Neural progenitor cell (in vitro differentiated cells): ENCODE measurements at regions not wholly inside any gene's neighbourhood (a gene's known extent, or its start where the extent isn't known, plus 50 kb on each side); places are given as distances from the start of the nearest gene placed in this dataset.

ENCODE experiments used
- DNase-seq: peaks from one replicate; pipeline ENCODE4 v3.0.0-alpha.2; 2016; ENCODE audit warnings: low spot score
- H2AFZ ChIP-seq: fragments of 200-600 bp; sonication (generic); replicated peaks from 2 replicates; pipeline ENCODE4 v1.6.1; 2016; ENCODE audit warnings: antibody characterized with exemption
- H3F3A ChIP-seq: fragments of 200-600 bp; sonication (generic); 2 replicates; pipeline ENCODE4 v1.6.1; 2016; ENCODE audit warnings: antibody characterized with exemption, low read depth
- H3K27ac ChIP-seq: fragments of 200-600 bp; sonication (generic); 2 replicates; pipeline ENCODE4 v1.5.1; 2016; ENCODE audit warnings: mild to moderate bottlenecking
- H3K27me3 ChIP-seq: fragments of 200-600 bp; sonication (generic); 2 replicates; pipeline ENCODE4 v1.6.1; 2016; ENCODE audit warnings: mild to moderate bottlenecking, moderate library complexity
- H3K36me3 ChIP-seq: fragments of 200-600 bp; sonication (generic); 2 replicates; pipeline ENCODE4 v1.5.1; 2016
- H3K4me1 ChIP-seq: fragments of 200-600 bp; sonication (generic); 2 replicates; pipeline ENCODE4 v1.6.1; 2016; ENCODE audit warnings: mixed run types
- H3K4me2 ChIP-seq: fragments of 200-600 bp; sonication (generic); 2 replicates; pipeline ENCODE4 v1.6.1; 2016
- H3K4me3 ChIP-seq: fragments of 200-600 bp; sonication (generic); 2 replicates; pipeline ENCODE4 v1.5.1; 2016
- H3K79me2 ChIP-seq: fragments of 200-600 bp; sonication (generic); 2 replicates; pipeline ENCODE4 v1.6.1; 2016; ENCODE audit warnings: low read depth
- H3K9ac ChIP-seq: fragments of 200-600 bp; sonication (generic); 2 replicates; pipeline ENCODE4 v1.6.1; 2016
- H3K9me3 ChIP-seq: fragments of 200-600 bp; sonication (generic); 2 replicates; pipeline ENCODE4 v1.5.1; 2016; ENCODE audit warnings: low read depth
- H4K20me1 ChIP-seq: fragments of 200-600 bp; sonication (generic); 2 replicates; pipeline ENCODE4 v1.6.1; 2016; ENCODE audit warnings: low read depth
- H3K27ac Mint-ChIP-seq: 3 replicates; pipeline ENCODE4 v1.8.0; 2021; ENCODE audit warnings: mixed read lengths
- H3K27me3 Mint-ChIP-seq: 2 replicates; pipeline ENCODE4 v1.8.0; 2022; ENCODE audit warnings: low read depth, mild to moderate bottlenecking, inconsistent platforms, moderate library complexity, mixed read lengths; ENCODE audit not compliant: insufficient read depth
- H3K36me3 Mint-ChIP-seq: 3 replicates; pipeline ENCODE4 v1.8.0; 2021; ENCODE audit warnings: mixed read lengths
- H3K4me1 Mint-ChIP-seq: 3 replicates; pipeline ENCODE4 v1.8.0; 2021; ENCODE audit warnings: mixed read lengths
- H3K4me3 Mint-ChIP-seq: 3 replicates; pipeline ENCODE4 v1.8.0; 2021; ENCODE audit warnings: mild to moderate bottlenecking, moderate library complexity, mixed read lengths
- H3K9me3 Mint-ChIP-seq: 3 replicates; pipeline ENCODE4 v1.8.0; 2020; ENCODE audit warnings: mixed read lengths
- CTCF ChIP-seq: fragments of 200-600 bp; sonication (generic); IDR thresholded peaks from 2 replicates; pipeline ENCODE4 v1.5.1; 2017; ENCODE audit warnings: antibody characterized with exemption, mild to moderate bottlenecking
- EZH2 ChIP-seq: fragments of 200-600 bp; sonication (generic); IDR thresholded peaks from 2 replicates; pipeline ENCODE4 v1.6.1; 2017; ENCODE audit warnings: antibody characterized with exemption, mild to moderate bottlenecking, moderate library complexity
- EZH2phosphoT487 ChIP-seq: fragments of 200-600 bp; sonication (generic); IDR thresholded peaks from 2 replicates; pipeline ENCODE4 v1.6.1; 2017; ENCODE audit warnings: antibody characterized with exemption

GRCh38 chr3:150074277-150074676 lies 103.6 kb upstream of the PFN2 start:
- peaks cover 8% of the 10 kb centered on the region for H3K4me1 ChIP-seq
- H3K4me3 ChIP-seq: no peak overlapping the region
- peak overlapping the region; percentile 47 for H3K27ac Mint-ChIP-seq
- peaks cover 13% of the 10 kb centered on the region for H3K9me3 Mint-ChIP-seq
- no peaks in the 10 kb centered on the region for H3F3A ChIP-seq
- no peak overlapping the region for H3K4me2 ChIP-seq
- no peaks in the 10 kb centered on the region for H3K27me3 ChIP-seq
- H3K36me3 ChIP-seq: no peaks in the 10 kb centered on the region
- H3K4me1 Mint-ChIP-seq: peaks cover 63% of the 10 kb centered on the region
- no peaks in the 10 kb centered on the region for H3K9me3 ChIP-seq
- H3K27me3 Mint-ChIP-seq: peaks cover 16% of the 10 kb centered on the region
- DNase-seq: no peak
- H3K9ac ChIP-seq: no peak overlapping the region
- H2AFZ ChIP-seq: no peak overlapping the region
- H3K4me3 Mint-ChIP-seq: no peak overlapping the region
- H3K36me3 Mint-ChIP-seq: no peaks in the 10 kb centered on the region
- H3K27ac ChIP-seq: no peak overlapping the region
- TF ChIP-seq EZH2: no peak
- TF ChIP-seq EZH2phosphoT487: no peak
- no peak for TF ChIP-seq CTCF
- H3K79me2 ChIP-seq: no peaks in the 10 kb centered on the region
- H4K20me1 ChIP-seq: no peaks in the 10 kb centered on the region

GRCh38 chr3:150073513-150073912 lies 102.8 kb upstream of the PFN2 start:
- Mint-ChIP-seq H3K9me3 (peaks cover 13% of the 10 kb centered on the region), H3K36me3 (no peaks in the 10 kb centered on the region), H3K27ac (no peak overlapping the region), H3K4me3 (no peak overlapping the region), H3K27me3 (peaks cover 17% of the 10 kb centered on the region), H3K4me1 (peaks cover 63% of the 10 kb centered on the region)
- TF ChIP-seq EZH2phosphoT487: no peak
- no peak for TF ChIP-seq CTCF
- no peak for TF ChIP-seq EZH2
- Histone ChIP-seq H2AFZ (no peak overlapping the region), H4K20me1 (no peaks in the 10 kb centered on the region), H3K27me3 (no peaks in the 10 kb centered on the region), H3K4me1 (peaks cover 8% of the 10 kb centered on the region), H3K9ac (no peak overlapping the region), H3K9me3 (no peaks in the 10 kb centered on the region), H3K27ac (no peak overlapping the region), H3K4me2 (no peak overlapping the region), H3F3A (no peaks in the 10 kb centered on the region), H3K36me3 (no peaks in the 10 kb centered on the region), H3K79me2 (no peaks in the 10 kb centered on the region), H3K4me3 (no peak overlapping the region)
- no peak for DNase-seq

- no peak for DNase-seq
- no peak overlapping the region for H3K4me3 Mint-ChIP-seq
- H3K9ac ChIP-seq: no peak overlapping the region
- H3K4me3 ChIP-seq: no peak overlapping the region
- no peaks in the 10 kb centered on the region for H3K9me3 ChIP-seq
- H2AFZ ChIP-seq: no peak overlapping the region
- TF ChIP-seq EZH2phosphoT487 (no peak), EZH2 (no peak), CTCF (no peak)
- H3K27me3 ChIP-seq: no peaks in the 10 kb centered on the region
- H3K27ac Mint-ChIP-seq: peak overlapping the region; percentile 48
- H4K20me1 ChIP-seq: no peaks in the 10 kb centered on the region
- H3K9me3 Mint-ChIP-seq: peaks cover 13% of the 10 kb centered on the region
- H3F3A ChIP-seq: no peaks in the 10 kb centered on the region
- H3K4me1 ChIP-seq: peaks cover 8% of the 10 kb centered on the region
- no peaks in the 10 kb centered on the region for H3K79me2 ChIP-seq
- H3K36me3 ChIP-seq: no peaks in the 10 kb centered on the region
- no peaks in the 10 kb centered on the region for H3K36me3 Mint-ChIP-seq
- peaks cover 61% of the 10 kb centered on the region for H3K4me1 Mint-ChIP-seq
- peaks cover 19% of the 10 kb centered on the region for H3K27me3 Mint-ChIP-seq
- no peak overlapping the region for H3K27ac ChIP-seq
- H3K4me2 ChIP-seq: no peak overlapping the region
Measured at GRCh38 chr3:150073031-150073430, 102.3 kb upstream of the PFN2 start.

GRCh38 chr3:150072576-150072975 lies 101.9 kb upstream of the PFN2 start:
- H3K27ac Mint-ChIP-seq: no peak overlapping the region
- peaks cover 8% of the 10 kb centered on the region for H3K4me1 ChIP-seq
- H3K9me3 ChIP-seq: no peaks in the 10 kb centered on the region
- H3K9ac ChIP-seq: no peak overlapping the region
- H4K20me1 ChIP-seq: no peaks in the 10 kb centered on the region
- H3K27ac ChIP-seq: no peak overlapping the region
- H3K36me3 ChIP-seq: no peaks in the 10 kb centered on the region
- no peaks in the 10 kb centered on the region for H3K36me3 Mint-ChIP-seq
- TF ChIP-seq CTCF (no peak), EZH2phosphoT487 (no peak), EZH2 (no peak)
- no peak for DNase-seq
- H2AFZ ChIP-seq: no peak overlapping the region
- H3K79me2 ChIP-seq: no peaks in the 10 kb centered on the region
- H3K4me3 ChIP-seq: no peak overlapping the region
- H3K4me2 ChIP-seq: no peak overlapping the region
- H3K9me3 Mint-ChIP-seq: peaks cover 13% of the 10 kb centered on the region
- no peak overlapping the region for H3K4me3 Mint-ChIP-seq
- H3K27me3 ChIP-seq: no peaks in the 10 kb centered on the region
- peaks cover 22% of the 10 kb centered on the region for H3K27me3 Mint-ChIP-seq
- peaks cover 64% of the 10 kb centered on the region for H3K4me1 Mint-ChIP-seq
- no peaks in the 10 kb centered on the region for H3F3A ChIP-seq
